OCI-LY1 (cell line): ENCODE measurements at regions not wholly inside any gene's neighbourhood (a gene's known extent, or its start where the extent isn't known, plus 50 kb on each side); places are given as distances from the start of the nearest gene placed in this dataset.

Source experiments
- H2AFZ ChIP-seq: fragments of 200-600 bp; sonication (generic), shearing (Covaris generic); 2 replicates; pipeline ENCODE4 v1.6.0; 2014; ENCODE audit warnings: antibody characterized with exemption, mild to moderate bottlenecking, low read length
- H3F3A ChIP-seq: fragments of 200-600 bp; sonication (generic), shearing (Covaris generic); 2 replicates; pipeline ENCODE4 v1.6.0; 2014; ENCODE audit warnings: mild to moderate bottlenecking, antibody characterized with exemption, low read length, moderate library complexity; ENCODE audit not compliant: insufficient read depth
- H3K27ac ChIP-seq: fragments of 200-600 bp; sonication (generic); 2 replicates; pipeline ENCODE4 v1.5.1; 2014; ENCODE audit warnings: low read length, mixed run types, mild to moderate bottlenecking, low read depth; ENCODE audit not compliant: poor library complexity, severe bottlenecking
- H3K27me3 ChIP-seq: fragments of 200-600 bp; sonication (generic); 2 replicates; pipeline ENCODE4 v1.6.0; 2014; ENCODE audit warnings: antibody characterized with exemption, mild to moderate bottlenecking, low read length, moderate library complexity; ENCODE audit not compliant: insufficient read depth
- H3K36me3 ChIP-seq: fragments of 200-600 bp; sonication (generic); 2 replicates; pipeline ENCODE4 v1.6.1; 2014; ENCODE audit warnings: mild to moderate bottlenecking, antibody characterized with exemption, low read length, moderate library complexity, mixed read lengths; ENCODE audit not compliant: insufficient read depth
- H3K4me1 ChIP-seq: fragments of 200-600 bp; sonication (generic); 2 replicates; pipeline ENCODE4 v1.5.1; 2014; ENCODE audit warnings: mild to moderate bottlenecking, low read length, moderate library complexity; ENCODE audit not compliant: insufficient read depth, severe bottlenecking
- H3K4me2 ChIP-seq: fragments of 200-600 bp; sonication (generic), shearing (Covaris generic); 2 replicates; pipeline ENCODE4 v1.6.1; 2014; ENCODE audit warnings: low read length
- H3K4me3 ChIP-seq: fragments of 200-600 bp; sonication (generic); 2 replicates; pipeline ENCODE4 v1.5.1; 2014; ENCODE audit warnings: low read length, low read depth, mild to moderate bottlenecking, mixed read lengths; ENCODE audit not compliant: poor library complexity, severe bottlenecking
- H3K79me2 ChIP-seq: fragments of 200-600 bp; shearing (Covaris generic); 2 replicates; pipeline ENCODE4 v1.6.1; 2016; ENCODE audit warnings: mixed run types, low read length, mixed read lengths; ENCODE audit not compliant: insufficient read depth
- H3K9ac ChIP-seq: fragments of 200-600 bp; sonication (generic), shearing (Covaris generic); 2 replicates; pipeline ENCODE4 v1.6.1; 2014; ENCODE audit warnings: mild to moderate bottlenecking, low read length, mixed read lengths
- H3K9me2 ChIP-seq: fragments of 200-600 bp; sonication (generic), shearing (Covaris generic); 2 replicates; pipeline ENCODE4 v1.6.1; 2014; ENCODE audit warnings: low read depth, mild to moderate bottlenecking, low read length, mixed read lengths
- H3K9me3 ChIP-seq: fragments of 200-600 bp; shearing (Covaris generic); 2 replicates; pipeline ENCODE4 v1.6.1; 2014; ENCODE audit warnings: low read length, mixed read lengths
- H4K20me1 ChIP-seq: fragments of 200-600 bp; sonication (generic), shearing (Covaris generic); 2 replicates; pipeline ENCODE4 v1.6.0; 2016; ENCODE audit warnings: mild to moderate bottlenecking, low read length; ENCODE audit not compliant: insufficient read depth
- EZH2 ChIP-seq: fragments of 200-600 bp; sonication (generic), shearing (Covaris generic); IDR thresholded peaks from 2 replicates; pipeline ENCODE4 v1.8.0; 2017; ENCODE audit warnings: borderline replicate concordance, mixed run types, mild to moderate bottlenecking, antibody characterized with exemption, low read length, moderate library complexity, mixed read lengths
- TF ChIP-seq, protein P1 (sequence below): fragments of 200-600 bp; sonication (generic), shearing (Covaris generic); IDR thresholded peaks from 2 replicates; pipeline ENCODE4 v1.5.1; 2017; ENCODE audit warnings: mild to moderate bottlenecking, antibody characterized with exemption, low read length, moderate library complexity, mixed read lengths

DNA sequence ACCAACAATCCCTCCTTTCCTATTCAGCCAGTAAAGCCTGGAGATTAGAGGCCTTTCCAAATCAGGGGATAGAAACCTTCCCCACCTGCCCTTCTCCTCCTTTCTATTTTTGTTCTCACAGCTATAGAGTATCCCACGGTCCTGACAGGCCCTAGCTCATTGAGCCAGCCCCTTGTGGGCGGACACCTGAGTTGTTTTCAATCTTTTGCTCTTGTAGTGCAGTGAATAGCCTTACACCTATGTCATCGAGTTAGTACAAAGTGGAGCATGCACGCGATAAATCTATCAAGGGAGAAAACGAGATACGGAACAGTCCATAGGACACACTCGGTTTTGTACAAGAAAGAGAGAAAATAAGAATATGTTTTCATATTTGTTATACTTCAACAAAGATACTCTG lies 77.2 kb downstream of the TSPAN17 start:
- no peak for TF ChIP-seq EZH2
- TF ChIP-seq, protein P1, sequence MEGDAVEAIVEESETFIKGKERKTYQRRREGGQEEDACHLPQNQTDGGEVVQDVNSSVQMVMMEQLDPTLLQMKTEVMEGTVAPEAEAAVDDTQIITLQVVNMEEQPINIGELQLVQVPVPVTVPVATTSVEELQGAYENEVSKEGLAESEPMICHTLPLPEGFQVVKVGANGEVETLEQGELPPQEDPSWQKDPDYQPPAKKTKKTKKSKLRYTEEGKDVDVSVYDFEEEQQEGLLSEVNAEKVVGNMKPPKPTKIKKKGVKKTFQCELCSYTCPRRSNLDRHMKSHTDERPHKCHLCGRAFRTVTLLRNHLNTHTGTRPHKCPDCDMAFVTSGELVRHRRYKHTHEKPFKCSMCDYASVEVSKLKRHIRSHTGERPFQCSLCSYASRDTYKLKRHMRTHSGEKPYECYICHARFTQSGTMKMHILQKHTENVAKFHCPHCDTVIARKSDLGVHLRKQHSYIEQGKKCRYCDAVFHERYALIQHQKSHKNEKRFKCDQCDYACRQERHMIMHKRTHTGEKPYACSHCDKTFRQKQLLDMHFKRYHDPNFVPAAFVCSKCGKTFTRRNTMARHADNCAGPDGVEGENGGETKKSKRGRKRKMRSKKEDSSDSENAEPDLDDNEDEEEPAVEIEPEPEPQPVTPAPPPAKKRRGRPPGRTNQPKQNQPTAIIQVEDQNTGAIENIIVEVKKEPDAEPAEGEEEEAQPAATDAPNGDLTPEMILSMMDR: no peak
- Histone ChIP-seq H3K4me1 (no peaks in the 10 kb centered on the region), H3K36me3 (no peaks in the 10 kb centered on the region), H3K79me2 (no peaks in the 10 kb centered on the region), H3K9me2 (no peaks in the 10 kb centered on the region), H3K9me3 (no peaks in the 10 kb centered on the region), H3K27me3 (peaks cover 9% of the 10 kb centered on the region; the same call in 1 of the 2 replicates), H2AFZ (no peak overlapping the region), H3F3A (no peaks in the 10 kb centered on the region), H3K4me3 (no peak overlapping the region), H3K27ac (no peak overlapping the region), H3K9ac (no peak overlapping the region), H4K20me1 (no peaks in the 10 kb centered on the region), H3K4me2 (no peak overlapping the region)

DNA sequence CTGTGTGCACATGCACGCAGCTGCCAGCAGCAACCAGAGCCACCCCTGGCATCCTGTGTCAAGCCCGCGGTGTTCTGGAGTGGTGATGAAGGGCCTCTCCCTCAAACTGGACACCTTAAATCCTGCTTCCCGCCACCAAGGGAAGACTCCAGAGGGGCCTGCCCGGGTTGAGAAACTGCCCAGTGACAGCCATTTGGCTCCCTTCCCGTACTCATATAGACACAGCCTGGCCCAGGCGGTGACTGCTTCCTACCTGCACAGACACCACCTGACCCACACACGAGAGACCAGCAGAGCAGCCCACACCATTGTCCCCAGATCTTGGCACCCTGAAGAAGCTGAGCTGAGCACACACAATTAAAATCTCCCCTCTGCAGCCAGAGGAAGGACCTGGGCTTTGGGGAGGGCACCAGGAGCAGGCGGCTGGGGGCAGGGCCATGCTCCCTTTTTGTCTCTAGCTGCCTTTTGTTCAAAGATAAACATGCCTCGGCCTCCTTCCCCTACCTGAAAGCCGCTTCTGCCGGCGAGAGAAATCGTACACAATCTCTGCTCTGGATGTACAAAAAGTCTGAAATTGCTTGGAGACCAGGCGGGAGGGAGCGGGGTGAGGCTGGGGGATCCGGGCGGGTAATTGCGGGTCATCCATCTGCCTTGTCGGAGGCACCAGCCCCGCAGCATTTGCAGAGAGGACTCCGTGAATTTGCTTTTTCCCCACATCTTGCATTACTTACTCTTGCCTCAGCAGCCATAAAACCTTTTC lies 78.4 kb downstream of the TSPAN17 start:
- Histone ChIP-seq H2AFZ (no peak overlapping the region), H3K9me2 (no peaks in the 10 kb centered on the region), H4K20me1 (no peaks in the 10 kb centered on the region), H3K4me1 (no peaks in the 10 kb centered on the region), H3K4me2 (no peak overlapping the region), H3K4me3 (no peak overlapping the region), H3K79me2 (no peaks in the 10 kb centered on the region), H3F3A (no peaks in the 10 kb centered on the region), H3K27ac (no peak overlapping the region), H3K27me3 (peaks cover 9% of the 10 kb centered on the region; the same call in 1 of the 2 replicates), H3K36me3 (no peaks in the 10 kb centered on the region), H3K9me3 (no peaks in the 10 kb centered on the region), H3K9ac (no peak overlapping the region)
- TF ChIP-seq, protein P1: no peak
- no peak for TF ChIP-seq EZH2

DNA sequence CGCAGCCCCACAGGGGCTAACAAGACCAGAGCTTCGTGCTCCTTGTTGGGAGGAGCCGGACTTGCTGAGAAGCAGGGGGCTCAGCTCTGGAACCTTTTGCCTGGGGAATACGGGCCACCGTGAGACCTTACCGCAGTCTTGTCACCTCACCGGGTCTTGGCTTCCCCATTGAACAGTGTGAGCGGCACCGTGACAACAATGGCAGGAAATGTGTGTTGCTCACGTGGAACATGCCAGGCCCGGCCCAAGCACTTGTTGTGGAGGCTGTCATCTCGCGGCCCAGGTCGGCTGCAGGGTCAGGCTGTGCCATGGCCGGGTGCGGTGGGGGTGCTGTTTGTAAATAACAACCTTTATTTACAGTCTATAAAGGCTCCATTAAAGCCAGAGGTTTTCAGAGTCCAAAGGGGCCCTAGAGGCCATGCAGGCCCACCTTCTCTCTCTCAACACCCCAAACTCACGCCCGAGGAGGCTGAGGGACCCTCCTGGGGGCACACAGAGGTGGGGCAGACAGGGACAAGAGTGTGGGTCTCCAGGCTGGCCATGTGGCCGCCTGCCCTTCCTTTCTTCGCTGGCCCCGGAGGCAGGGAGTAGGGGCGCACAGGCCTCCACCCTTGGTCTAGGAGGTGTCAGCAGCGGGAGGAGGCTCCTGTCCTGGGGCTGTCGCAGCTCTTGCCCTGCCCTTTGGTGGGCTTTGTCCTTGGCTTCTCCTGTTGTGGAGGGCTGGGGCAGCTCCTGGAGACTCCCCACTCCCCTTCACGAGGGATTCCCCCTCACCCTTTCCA lies 79.7 kb downstream of the TSPAN17 start:
- Histone ChIP-seq H3K4me1 (no peaks in the 10 kb centered on the region), H3K4me2 (no peak overlapping the region), H3F3A (no peaks in the 10 kb centered on the region), H3K4me3 (no peak overlapping the region), H3K9me3 (no peaks in the 10 kb centered on the region), H3K27ac (no peak overlapping the region), H4K20me1 (no peaks in the 10 kb centered on the region), H2AFZ (no peak overlapping the region), H3K9me2 (no peaks in the 10 kb centered on the region), H3K9ac (no peak overlapping the region), H3K27me3 (peaks cover 9% of the 10 kb centered on the region; the same call in 1 of the 2 replicates), H3K36me3 (no peaks in the 10 kb centered on the region), H3K79me2 (no peaks in the 10 kb centered on the region)
- TF ChIP-seq EZH2: no peak
- TF ChIP-seq, protein P1: no peak
